ENCODE measurements at regions not wholly inside any gene's neighbourhood (a gene's known extent, or its start where the extent isn't known, plus 50 kb on each side); places are given as distances from the start of the nearest gene placed in this dataset.
"Not testable (repeated sequence)": the region's sequence is repeated elsewhere in the genome, so short reads cannot be mapped to it uniquely, and the experiment has no call there.

DNA sequence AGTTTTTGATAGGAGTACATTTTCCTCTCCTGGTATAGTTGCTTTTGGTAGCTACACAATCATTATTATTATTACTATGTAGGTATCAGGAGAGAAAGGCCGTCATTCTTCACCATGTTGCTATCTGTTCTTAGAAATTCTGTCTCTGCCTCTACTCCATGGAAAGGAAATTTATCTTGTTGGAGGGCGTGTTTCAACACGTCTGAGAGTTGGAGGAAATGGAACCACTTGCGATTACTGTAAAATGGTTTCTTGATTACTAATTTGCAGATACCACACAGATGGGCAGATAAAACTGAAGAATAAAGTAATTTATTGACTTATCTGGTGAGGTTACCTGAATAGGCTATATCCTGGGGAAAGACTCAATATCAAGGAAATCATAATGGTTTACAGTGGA lies 488.4 kb downstream of the NR2F2 start:
- no peak for DNase-seq (ENCODE audit: low spot score)

DNA sequence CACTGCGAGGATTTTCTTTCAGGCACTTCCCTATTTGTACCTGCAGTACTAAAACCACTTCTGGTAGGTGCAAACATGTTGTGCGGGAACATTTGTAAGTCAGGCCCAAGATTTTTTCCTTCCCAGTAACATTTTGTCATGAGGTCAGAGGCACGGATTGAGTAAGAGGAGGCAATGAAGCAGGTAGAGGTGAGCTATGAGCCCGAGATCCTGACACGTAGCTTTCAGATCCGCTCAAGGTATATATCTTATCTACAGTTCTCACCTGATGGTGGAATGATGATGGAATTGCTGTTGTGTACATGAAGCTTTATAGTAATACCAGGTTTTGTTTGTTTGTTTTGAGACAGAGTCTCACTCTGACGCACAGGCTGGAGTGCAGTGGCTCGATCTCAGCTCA lies 497.5 kb downstream of the NR2F2 start:
- no peak for DNase-seq (ENCODE audit: low spot score)

DNA sequence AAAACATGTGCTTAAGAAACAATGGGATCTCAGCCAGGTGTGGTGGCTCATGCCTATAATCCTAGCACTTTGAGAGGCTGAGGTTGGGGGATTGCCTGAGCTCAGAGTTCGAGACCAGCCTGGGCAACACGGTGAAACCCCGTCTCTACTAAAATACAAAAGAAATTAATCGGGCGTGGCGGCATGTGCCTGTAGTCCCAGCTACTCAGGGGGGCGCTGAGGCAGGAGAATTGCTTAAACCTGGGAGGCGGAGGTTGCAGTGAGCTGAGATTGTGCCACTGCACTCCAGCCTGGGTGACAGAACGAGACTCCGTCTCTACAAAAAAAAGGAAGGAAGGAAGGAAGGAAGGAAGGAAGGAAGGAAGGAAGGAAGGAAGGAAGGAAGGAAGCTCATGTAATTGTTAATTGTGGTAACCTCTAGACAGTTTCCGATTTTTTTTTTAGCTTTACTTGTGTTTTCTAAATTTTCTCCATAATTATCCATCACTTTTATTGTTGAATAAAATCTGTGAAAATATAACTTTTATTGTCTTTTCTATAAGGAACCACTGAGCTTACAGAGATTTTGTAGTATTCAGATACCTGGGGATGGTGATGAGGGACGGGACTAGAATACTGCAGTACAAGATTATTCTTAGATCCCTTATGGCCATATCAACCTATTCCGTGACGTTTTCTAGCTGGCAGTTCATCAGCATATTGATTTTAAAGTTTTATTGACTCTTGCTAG lies 506.9 kb downstream of the NR2F2 start:
- no peak for DNase-seq (ENCODE audit: low spot score)

DNA sequence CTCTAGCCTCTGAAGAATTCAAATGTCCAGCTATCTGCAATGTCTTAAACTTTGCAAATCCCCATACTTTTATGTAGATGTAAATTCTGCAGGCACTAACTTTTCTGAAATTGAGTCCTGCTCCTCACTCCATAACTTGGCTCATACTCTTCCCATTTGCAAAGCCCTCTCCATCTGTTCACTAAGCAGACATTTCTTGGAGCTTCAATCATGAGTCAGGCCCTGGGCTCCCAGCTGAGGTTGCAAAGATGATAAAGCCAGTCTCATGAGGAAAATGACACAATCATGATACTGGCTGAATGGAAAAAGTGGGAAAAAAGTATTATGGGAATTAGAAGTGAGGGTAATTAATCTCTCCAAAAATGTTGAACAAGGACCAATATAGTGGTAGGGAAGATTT lies 507.6 kb downstream of the NR2F2 start:
- no peak for DNase-seq (ENCODE audit: low spot score)

DNA sequence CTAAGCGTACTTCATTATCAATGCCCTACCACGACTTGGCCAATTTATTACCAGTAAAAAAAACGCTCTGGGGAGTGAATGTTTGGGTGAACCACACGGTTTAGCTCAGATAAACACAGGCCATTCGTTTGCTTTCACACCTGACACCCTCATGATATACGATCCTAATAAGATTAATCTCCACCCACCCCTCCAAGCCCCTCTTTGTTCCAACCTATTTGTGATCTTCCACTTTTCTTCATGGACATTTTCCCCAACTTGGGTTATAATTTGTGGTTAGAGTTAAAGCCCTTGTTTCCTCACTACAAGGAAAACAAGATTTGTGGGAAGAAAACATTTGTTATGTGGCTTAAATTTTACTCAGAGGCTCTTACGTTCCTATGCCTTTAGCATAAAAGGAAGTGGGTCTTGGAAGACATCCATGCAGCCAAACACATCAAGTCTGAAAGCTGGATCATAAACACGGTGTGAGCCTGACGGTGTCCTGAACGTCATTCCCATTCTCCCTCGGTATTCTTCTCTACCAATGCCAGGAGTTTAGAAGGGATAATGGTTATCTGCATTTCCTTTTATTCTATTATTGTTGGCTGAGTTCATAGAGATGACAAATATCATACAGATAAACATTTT lies 518.9 kb downstream of the NR2F2 start:
- DNase-seq (ENCODE audit: low spot score) = no peak

DNA sequence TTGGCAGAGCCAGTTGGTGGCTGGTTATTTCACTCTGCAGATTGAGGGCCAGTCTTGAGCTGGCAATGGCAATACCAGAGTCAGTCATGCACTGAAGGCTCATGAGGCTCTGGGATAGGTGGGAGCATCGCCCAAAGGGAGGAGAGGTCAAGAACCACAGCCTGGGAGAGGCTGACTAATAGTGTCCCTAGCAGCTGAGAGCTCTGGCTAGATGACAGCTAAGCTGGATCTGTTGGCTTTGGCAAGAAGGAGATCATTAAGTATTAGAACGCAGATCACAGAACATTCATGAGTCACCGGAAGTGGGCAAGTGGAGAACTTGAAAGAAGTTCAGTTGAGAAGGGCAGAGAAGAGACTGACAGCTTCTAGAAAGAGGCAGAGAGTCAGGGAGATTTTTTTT lies 521.1 kb downstream of the NR2F2 start:
- DNase-seq (ENCODE audit: low spot score) = no peak

DNA sequence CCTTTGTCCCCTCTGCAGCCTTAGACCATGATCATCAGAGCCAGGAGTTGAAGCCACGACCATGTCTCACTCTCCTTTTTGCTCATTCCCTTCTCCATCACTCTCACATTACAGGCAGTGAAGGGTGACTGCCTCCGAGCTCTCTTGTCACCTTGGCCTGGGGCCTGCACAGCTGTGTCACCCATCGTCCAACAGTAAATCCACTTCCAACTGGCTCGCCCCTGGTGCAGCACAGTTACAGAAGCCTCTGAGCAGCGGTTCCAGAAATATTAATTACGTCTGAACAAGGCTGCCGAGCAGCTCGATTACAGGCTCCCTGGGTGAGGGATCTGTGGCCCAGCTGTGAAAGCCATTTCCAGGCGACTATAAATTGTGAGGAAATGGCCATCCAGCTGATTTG lies 528.2 kb downstream of the NR2F2 start:
- DNase-seq (ENCODE audit: low spot score) = no peak

DNA sequence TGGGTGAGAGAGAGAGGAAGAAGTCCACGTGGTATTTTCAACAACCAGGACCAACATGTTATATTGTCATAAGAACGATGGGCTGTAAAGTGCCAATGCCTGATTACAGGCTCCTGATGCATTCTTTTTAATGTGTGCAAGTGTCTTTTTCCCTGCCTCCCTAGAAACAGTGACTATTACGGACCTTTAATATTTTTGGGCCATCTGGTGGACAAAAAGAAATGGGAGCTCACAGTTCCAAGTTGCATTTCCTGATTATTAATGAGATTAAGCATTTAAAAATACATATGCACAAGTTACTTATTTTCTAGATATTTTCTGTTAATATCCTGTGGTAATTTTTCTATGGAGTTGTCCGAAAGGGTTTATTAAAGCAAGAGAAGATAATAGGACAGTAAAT lies 530.2 kb downstream of the NR2F2 start:
- DNase-seq (ENCODE audit: low spot score) = no peak

DNA sequence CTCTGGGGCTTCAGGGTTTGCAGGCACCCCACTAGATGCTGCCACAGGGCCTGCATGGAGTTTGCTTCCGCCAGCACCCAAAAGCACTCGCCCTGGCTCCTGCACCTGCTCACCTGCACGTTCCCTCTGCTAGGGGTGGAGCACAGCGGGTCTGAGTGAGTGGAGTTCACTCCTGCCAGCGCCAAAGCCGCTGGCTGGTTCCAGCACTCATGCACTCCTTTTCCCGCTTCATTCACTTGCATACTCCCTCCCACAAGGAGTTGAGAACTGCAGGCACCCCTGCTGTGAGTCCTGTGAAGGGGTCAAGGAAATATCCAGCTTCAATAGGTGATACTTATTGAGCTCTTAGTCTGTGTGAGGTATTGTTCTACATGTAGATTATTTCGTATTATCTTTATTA lies 537.5 kb downstream of the NR2F2 start:
- no peak for DNase-seq (ENCODE audit: low spot score)

DNA sequence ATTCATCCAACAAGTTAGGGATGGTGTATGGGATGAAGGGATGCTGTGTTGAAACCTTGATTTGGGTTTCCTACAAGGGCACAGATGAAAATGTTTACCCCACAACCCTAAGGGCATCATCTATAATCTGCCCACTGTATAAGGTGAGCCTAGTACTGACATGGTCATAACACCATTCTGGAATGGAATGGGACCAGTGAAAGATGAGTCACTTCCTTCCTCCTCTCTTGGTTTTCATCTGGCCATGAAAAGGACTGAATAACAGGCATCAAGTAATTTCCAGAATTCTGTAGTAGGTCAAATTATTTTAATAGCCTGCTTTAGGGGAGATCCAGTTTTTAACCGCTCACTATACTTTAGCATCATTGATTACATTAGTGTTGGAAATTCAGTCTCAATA lies 538.6 kb downstream of the NR2F2 start:
- no peak for DNase-seq (ENCODE audit: low spot score)

DNA sequence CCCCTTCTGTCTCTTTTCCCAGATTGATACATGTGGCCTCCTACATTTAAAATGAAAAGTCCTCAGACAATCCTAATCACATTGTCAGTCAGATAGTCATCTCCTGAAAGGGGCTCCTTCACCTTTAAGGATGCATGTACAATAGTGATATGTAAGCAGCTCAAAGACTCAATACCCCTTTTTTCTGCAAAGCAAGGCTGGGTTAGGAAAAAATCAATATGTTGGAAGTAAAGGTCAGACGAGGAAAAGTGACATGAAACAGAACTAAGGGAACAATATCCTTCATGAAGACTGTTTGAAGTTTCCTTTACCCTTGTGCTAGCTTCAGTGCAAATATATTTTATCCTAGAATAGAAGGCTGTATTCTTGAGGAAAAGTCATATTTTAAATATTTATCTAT lies 539.3 kb downstream of the NR2F2 start:
- no peak for DNase-seq (ENCODE audit: low spot score)

DNA sequence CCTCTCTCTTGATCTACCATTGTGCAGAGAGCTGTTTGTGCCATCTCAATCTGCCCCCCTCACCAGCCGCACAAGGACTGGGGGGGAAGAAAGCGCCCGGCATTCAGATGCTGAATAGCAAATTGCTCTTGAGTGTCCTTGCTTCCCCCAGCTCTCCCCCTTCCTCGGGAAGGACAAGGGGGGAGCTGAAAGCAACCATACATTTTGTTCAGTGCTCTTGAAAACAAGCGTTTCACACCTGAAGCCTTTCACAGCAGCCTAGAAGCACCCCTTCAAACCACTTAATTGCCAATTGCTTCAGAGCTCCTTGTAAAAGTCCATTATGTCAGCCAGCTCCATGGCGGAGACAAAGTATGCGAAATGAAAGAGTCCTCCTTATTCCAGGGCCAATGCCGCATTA lies 540.1 kb downstream of the NR2F2 start:
- DNase-seq (ENCODE audit: low spot score) = no peak

DNA sequence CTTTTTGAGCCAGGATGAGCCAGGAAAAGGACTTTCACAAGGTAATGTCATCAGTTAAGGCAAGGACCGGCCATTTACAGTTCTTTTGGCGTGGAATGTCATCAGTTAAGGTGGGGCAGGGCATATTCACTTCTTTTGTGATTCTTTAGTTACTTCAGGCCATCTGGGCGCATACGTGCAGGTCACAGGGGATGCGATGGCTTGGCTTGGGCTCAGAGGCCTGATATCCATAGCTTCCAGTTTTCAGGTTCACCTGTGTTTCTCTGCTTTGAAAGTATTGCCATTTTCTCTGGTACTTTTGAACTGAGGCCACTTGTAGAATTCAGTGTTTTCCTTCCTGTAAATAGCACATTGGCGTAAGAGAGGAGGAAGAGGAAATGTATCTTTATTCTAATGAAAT lies 546.9 kb downstream of the NR2F2 start:
- not testable (repeated sequence) for DNase-seq (ENCODE audit: low spot score)

DNA sequence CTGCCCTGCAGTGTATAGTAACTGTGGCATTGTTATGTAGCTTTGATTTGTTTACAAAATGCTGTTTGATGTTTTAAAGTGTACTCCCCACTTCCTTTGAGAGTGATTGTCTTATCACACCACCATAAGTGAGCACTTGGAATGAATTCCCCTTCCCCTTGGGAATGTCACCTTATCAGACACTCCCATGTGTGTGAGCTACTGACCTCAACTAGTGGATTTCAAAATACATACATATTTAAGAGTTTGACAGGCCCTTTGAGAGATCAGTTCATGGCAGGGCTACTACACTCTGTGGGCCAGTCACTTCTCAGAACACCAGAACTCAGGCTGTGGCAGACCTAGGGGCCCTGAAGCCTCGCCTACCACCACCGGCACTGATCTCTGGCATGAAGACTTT lies 547.6 kb downstream of the NR2F2 start:
- no peak for DNase-seq (ENCODE audit: low spot score)

DNA sequence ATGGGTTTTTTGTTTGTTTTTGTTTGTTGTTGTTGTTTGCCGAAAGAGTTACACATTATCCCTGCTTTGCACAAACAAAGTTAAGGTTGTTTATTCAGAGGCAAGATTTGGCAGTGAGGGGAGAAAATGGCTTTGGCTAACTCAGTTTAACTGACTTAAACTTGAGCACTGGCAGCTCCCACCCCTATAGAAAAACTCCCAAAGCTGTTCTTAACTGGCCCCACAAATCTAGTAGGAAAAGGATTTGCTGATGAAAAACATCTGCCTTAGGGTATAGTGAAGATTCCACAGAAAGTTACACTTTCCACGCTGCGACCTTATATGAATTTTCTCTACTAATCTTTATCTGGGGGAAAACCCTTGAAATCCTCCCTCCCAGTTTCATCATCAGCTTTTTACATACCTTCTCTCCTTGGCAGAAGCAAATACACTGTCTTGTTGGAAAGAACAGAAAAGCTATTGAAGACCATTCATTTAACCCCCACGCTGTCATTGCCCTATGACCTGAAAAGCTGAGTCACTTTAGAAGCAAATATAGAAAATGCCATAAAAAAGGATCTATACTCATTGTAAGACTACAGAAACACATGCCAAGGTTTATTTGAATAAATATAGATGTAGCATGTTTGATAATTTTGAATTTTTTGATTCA lies 551.7 kb downstream of the NR2F2 start:
- DNase-seq (ENCODE audit: low spot score) = no peak

DNA sequence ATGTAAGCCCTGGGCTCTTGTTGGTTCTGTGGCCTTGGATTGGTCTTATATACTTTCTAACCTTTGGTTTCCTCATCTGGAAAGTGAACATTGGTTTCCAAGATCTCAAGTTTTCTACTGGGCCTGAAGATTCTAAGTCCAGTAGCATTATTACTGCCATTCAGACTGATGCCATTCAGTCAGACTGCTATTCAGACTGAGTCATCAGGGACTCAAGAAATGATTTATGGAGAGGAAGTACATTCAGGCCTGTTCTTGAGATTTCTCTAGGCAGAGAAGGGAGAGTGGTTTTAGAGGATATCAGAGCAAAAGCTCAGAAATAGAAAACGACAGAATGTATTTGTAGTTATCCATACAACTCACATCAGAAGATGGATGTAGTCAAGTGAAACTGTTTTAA lies 557.2 kb downstream of the NR2F2 start:
- no peak for DNase-seq (ENCODE audit: low spot score)

DNA sequence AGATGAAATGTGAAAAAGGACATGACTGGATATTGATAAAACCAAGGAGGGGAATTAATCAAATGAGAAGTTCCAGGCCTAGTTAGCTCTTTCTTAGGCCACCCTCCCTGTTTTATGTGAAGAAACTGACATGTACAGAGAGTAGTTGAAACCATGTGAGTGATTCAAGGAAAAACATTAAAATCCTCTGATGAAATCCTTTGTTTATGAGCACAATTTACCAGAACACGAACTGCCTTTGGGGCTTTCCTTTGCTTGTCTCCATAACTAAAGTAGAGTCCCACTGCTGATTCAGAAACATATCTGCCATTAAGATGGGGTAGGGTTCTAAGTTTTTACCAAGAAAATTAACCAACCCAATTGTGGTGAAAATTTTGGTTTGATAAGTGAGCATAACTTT lies 558.3 kb downstream of the NR2F2 start:
- no peak for DNase-seq (ENCODE audit: low spot score)

DNA sequence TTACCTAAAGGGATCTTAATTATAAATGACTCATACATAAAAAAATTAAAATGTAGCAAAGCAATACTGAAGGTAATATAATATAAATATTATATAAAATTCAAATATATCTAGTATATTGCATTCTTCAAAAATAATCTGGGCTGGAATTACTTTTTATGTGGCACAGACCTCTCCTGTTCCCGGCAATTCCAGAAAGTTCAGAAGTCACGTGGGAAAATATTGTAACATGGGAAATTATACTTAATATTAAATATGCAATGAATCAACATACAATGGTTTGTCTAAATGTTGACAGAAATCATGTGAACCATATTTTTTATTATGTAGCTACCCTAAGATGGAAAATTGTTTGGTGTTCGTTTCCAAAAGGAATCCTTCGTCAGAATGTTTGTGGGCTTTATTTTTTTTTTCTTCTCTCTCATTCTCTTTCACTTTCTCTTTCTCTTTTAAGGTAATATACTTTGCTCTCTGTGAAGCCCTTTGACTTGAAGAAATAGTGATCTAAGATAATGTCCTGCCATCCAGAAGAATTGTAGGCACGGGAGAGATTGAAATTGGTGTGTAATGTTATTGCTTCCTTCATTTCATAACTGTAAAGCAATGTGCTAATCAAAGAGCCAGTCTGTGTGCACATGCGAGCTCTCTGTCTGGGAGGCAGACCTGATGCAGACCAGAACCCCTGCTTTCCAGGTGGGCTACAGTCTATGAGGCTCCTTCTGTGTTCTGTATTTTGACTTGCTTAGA lies 559.4 kb downstream of the NR2F2 start:
- no peak for DNase-seq (ENCODE audit: low spot score)

DNA sequence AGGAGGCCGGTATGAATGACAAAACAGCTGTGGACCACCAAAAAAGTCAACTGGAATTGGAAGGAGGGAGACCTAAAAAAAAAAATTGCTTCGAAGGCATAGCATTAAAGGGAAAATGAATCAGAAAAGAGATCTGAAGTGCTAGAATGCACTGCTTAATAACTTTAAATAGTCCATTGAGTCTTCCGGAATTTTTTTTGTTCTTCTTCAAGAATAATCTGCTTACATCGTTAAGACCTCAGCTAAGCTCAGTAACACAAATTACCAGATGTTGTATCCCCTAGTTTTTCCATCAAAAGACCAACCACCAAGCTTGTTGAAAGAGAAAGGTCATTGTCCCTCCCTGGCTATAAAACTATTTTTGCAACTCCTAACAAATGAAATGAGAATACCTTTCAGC lies 560.5 kb downstream of the NR2F2 start:
- no peak for DNase-seq (ENCODE audit: low spot score)

DNA sequence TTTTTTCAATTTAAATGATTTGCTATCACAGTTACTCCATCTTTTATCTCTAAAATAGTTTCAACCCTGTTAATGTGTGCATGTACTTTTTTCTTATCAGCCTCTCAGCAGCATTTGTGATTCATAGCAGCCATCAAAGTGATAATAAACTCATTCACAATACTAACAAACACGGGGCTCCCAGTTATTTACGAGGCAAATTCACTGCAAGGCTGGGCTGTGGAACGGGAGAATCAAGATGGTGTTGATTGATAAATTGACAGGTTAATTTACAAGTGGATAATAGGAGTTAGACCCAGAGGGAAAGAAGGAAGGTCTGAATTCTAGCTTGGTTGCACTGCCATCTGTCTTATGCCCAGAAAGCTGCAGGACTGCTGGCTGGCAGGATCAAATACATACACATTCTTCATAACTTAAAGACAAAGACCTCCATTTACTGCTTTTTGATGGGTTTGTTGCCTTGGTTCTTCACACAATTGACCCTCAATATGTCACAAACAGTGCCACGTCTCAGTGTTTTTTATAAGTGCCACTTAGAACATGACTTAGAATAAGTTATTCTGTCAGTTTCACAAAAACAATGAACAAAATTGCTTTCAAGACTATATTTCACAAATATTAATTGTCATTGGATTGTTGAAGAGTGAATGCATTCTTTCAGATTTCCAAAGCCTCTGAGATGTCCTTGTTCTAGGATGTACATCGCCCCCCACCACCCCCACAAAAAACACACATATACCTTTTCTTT lies 562.8 kb downstream of the NR2F2 start:
- DNase-seq (ENCODE audit: low spot score) = peak; percentile 11

DNA sequence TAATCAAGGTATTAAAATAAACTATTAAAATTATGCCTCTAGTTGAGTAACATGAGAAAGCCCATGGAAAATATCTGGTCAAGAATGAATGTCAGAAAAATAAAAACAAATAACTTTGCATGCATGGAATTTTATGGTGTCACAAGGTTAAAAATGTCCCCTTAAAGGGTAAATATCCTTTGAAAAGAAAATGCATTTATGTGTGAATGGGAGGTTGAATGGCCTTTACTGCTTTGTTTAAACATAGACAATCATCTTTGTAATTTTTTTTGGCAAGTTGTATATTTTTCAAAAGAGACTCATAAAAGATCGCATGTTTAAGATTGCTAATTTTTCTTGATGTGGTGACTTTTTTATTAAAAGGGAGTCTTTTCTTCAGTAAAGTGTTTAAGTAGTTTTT lies 564.2 kb downstream of the NR2F2 start:
- no peak for DNase-seq (ENCODE audit: low spot score)

DNA sequence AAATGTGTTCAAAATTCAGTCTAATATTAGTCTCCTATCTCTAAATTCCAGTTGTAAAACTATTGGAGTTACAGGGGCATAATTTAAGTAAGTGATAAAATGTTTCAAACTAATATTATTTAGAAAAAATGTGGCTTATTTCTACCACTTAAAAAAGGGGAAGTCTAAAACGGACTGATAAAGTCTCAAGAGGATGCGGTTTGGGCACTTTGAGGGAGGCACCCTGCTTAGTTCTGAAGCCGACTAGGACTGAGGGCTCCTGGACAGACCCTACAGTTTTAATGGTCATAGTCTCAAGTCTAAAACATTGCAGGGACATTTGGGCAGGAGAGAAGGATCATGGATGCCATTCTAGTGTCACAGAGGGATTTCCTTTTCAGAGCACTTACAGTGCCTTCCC lies 566.3 kb downstream of the NR2F2 start:
- DNase-seq (ENCODE audit: low spot score) = no peak
